ENCODE measurements at regions not wholly inside any gene's neighbourhood (a gene's known extent, or its start where the extent isn't known, plus 50 kb on each side); places are given as distances from the start of the nearest gene placed in this dataset.

- DNase-seq, result no peak
Measured at GRCh38 chr4:13180701-13181100, 303.4 kb downstream of the RAB28 start.

- DNase-seq, result no peak
Measured at GRCh38 chr4:13178621-13179020, 305.5 kb downstream of the RAB28 start.

DNA sequence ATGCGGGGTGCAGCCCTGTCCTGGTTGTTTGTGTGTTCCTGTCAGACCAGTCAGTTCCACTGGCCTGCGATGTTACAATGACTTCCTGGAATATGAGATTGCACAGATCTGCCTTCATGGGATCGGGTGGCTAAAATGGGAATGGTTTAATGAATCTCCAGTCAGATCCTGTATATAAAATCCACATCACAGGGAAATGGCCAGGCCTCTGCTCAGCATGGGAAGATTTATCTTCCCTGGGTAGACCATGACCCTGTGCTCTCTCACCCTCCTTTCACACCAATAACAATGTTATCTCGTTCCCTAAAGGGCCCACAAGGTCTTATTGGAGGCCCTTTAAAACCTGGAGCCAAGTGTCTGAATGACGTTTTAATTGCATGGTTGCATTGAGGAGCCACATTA, 307.4 kb downstream of the RAB28 start:
- DNase-seq, result no peak

DNA sequence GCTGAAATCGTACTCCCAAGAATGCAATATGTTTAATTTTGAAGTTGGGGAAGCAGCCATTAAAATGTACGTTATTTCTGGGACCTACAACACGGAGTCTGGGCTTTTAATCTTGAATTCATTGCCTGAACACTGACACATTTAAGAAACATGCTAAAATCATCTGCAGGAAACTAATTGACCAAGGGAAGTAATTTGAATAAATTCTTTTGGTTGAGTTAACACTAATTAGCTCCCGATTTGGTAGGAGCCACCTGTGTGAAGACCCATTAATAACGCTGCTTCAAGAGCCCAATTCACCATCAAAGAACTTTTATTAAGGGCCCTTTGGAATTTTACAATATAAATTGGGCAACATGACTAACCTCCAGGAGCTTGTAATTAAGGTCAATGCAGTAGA, 309.2 kb downstream of the RAB28 start:
- no peak for DNase-seq

GRCh38 chr4:13174001-13174400, 310.1 kb downstream of the RAB28 start:
- peak; percentile 83 for DNase-seq

- DNase-seq, result no peak
Measured at GRCh38 chr4:13171292-13172057, 312.7 kb downstream of the RAB28 start.

GRCh38 chr4:13169731-13170525, 314.2 kb downstream of the RAB28 start:
- peak; percentile 28 for DNase-seq

GRCh38 chr4:13168326-13168725, 315.8 kb downstream of the RAB28 start:
- DNase-seq, result no peak

DNA sequence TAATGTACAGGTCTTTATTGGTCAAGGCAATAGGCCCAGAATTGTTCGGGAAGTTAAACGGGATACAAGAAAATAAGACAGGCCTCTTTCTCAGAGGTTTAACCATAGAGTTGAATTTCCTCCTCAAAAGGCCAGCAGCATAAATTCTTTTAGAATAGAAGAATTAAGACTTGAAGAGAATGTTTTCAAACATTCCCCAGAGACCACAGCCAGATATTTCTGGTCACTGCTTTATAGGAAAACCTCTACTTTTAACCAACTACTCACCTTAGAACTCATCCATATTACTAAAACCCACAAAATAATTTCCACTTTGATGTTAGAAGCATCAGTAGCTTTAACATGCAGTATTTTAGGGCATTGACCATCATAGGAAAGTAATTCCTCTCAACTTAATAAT, 317.9 kb downstream of the RAB28 start:
- no peak for DNase-seq

GRCh38 chr4:13164783-13165331, 319.3 kb downstream of the RAB28 start:
- no peak for DNase-seq

- no peak for DNase-seq
Measured at GRCh38 chr4:13162886-13163285, 321.3 kb downstream of the RAB28 start.

- DNase-seq, result no peak
Measured at GRCh38 chr4:13160920-13161319, 323.2 kb downstream of the RAB28 start.

- no peak for DNase-seq
Measured at GRCh38 chr4:13159041-13159620, 325.0 kb downstream of the RAB28 start.

- DNase-seq, result no peak
Measured at GRCh38 chr4:13151194-13151593, 332.9 kb downstream of the RAB28 start.

GRCh38 chr4:13143222-13144070, 340.7 kb downstream of the RAB28 start:
- DNase-seq, result peak; percentile 21

GRCh38 chr4:13142726-13143125, 341.4 kb downstream of the RAB28 start:
- no peak for DNase-seq

DNA sequence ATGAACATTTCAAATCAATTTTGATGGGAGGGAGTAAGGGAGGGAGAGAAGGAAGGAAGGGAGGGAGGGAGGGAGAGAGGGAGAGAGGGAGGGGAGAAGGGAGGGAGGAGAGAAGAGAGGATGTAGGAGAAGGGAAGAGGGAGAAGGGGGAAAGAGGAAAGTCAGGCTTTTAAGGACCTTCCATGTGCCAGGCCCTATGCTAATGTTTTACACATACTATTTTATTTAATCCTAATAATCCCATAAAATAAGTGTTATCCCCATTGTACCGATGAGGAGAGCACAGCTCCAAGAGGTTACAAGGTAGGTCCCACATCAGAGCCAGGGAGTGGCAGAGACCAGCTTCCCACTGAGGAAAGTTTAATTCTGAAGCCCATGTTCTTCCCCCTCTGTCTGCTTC, 341.9 kb downstream of the RAB28 start:
- no peak for DNase-seq

DNA sequence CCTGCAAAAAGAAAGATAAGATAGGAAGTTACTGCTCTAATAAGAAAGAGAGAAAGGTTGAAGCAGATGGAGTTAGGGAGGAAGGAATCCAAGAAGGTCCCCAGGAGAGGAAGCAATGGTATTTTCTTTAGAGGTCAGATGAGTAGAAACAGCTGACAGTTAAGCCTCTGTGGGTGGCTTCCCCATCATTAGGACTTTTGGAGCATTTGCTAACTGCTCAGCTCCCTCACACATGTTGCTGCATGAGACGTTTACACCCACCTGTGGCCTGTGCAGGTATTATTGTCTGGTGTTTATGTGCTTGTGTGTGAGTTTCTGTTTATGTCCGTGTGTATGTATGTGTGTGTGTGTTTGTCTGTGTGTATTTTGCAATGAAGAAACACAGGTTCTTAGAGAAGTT, 346.8 kb downstream of the RAB28 start:
- DNase-seq, result no peak

- no peak for DNase-seq
Measured at GRCh38 chr4:13133700-13134099, 350.4 kb downstream of the RAB28 start.

DNA sequence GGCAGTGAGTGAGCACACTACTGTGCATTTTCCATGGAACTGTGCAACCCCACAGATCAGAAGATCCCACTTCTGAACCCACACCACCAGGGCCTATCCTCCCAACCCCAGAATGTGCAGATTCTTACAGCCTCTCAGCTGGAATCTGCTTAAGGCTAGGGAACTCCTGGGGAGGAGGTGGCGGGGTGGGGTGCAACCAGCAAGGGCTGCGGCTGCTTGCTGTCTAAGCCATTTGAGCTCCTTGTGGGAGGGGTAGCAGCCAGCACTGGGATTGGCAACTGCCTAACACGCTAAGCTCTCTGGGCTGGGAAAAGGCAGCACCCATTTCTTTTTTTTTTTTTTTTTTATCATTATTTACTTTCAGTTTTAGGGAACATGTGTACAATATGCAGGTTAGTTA, 353.3 kb downstream of the RAB28 start:
- DNase-seq, result no peak

- DNase-seq, result no peak
Measured at GRCh38 chr4:13129095-13129494, 355.0 kb downstream of the RAB28 start.
